GM19043 (cell line): ENCODE measurements at regions not wholly inside any gene's neighbourhood (a gene's known extent, or its start where the extent isn't known, plus 50 kb on each side); places are given as distances from the start of the nearest gene placed in this dataset.
"Not testable (repeated sequence)": the region's sequence is repeated elsewhere in the genome, so short reads cannot be mapped to it uniquely, and the experiment has no call there.

Experiments
- ATAC-seq: cut with Tn5 transposase; IDR thresholded peaks from one replicate; pipeline ENCODE4 v1.9.1; 2021; ENCODE audit warnings: low read depth; ENCODE audit not compliant: unreplicated experiment

GRCh38 chr14:82854901-82855300 is 1321.2 kb upstream of the SEL1L start:
- no peak for ATAC-seq

- no peak for ATAC-seq
Observed at GRCh38 chr14:82855912-82856391, 1322.3 kb upstream of the SEL1L start.

GRCh38 chr14:82861313-82861712 is 1327.7 kb upstream of the SEL1L start:
- ATAC-seq = no peak

- ATAC-seq = no peak
Observed at GRCh38 chr14:82872494-82872893, 1338.8 kb upstream of the SEL1L start.

- ATAC-seq = no peak
Observed at GRCh38 chr14:82878951-82879350, 1345.3 kb upstream of the SEL1L start.

GRCh38 chr14:82879949-82880535 is 1346.4 kb upstream of the SEL1L start:
- no peak for ATAC-seq

GRCh38 chr14:82886670-82887069 is 1353.0 kb upstream of the SEL1L start:
- ATAC-seq = no peak

- ATAC-seq = no peak
Observed at GRCh38 chr14:82889701-82890100, 1356.0 kb upstream of the SEL1L start.

GRCh38 chr14:82896476-82896875 is 1362.8 kb upstream of the SEL1L start:
- ATAC-seq = no peak

GRCh38 chr14:82897469-82898308 is 1364.0 kb upstream of the SEL1L start:
- no peak for ATAC-seq

- no peak for ATAC-seq
Observed at GRCh38 chr14:82905762-82906161, 1372.1 kb upstream of the SEL1L start.

- ATAC-seq = no peak
Observed at GRCh38 chr14:82911930-82912329, 1378.3 kb upstream of the SEL1L start.

- no peak for ATAC-seq
Observed at GRCh38 chr14:82913396-82913795, 1379.7 kb upstream of the SEL1L start.

- ATAC-seq = no peak
Observed at GRCh38 chr14:82915381-82915780, 1381.7 kb upstream of the SEL1L start.

GRCh38 chr14:82935691-82936090 is 1402.0 kb upstream of the SEL1L start:
- no peak for ATAC-seq

GRCh38 chr14:82951171-82951570 is 1417.5 kb upstream of the SEL1L start:
- no peak for ATAC-seq

- no peak for ATAC-seq
Observed at GRCh38 chr14:82963756-82964155, 1430.1 kb upstream of the SEL1L start.

- ATAC-seq = no peak
Observed at GRCh38 chr14:82987502-82988124, 1454.0 kb upstream of the SEL1L start.

- ATAC-seq = not testable (repeated sequence)
Observed at GRCh38 chr14:82994547-82994946, 1460.9 kb upstream of the SEL1L start.

- no peak for ATAC-seq
Observed at GRCh38 chr14:82999802-83000201, 1466.1 kb upstream of the SEL1L start.

- ATAC-seq = no peak
Observed at GRCh38 chr14:83004456-83005006, 1470.9 kb upstream of the SEL1L start.
